ENCODE measurements at regions not wholly inside any gene's neighbourhood (a gene's known extent, or its start where the extent isn't known, plus 50 kb on each side); places are given as distances from the start of the nearest gene placed in this dataset.
"Not testable (repeated sequence)": the region's sequence is repeated elsewhere in the genome, so short reads cannot be mapped to it uniquely, and the experiment has no call there.

DNA sequence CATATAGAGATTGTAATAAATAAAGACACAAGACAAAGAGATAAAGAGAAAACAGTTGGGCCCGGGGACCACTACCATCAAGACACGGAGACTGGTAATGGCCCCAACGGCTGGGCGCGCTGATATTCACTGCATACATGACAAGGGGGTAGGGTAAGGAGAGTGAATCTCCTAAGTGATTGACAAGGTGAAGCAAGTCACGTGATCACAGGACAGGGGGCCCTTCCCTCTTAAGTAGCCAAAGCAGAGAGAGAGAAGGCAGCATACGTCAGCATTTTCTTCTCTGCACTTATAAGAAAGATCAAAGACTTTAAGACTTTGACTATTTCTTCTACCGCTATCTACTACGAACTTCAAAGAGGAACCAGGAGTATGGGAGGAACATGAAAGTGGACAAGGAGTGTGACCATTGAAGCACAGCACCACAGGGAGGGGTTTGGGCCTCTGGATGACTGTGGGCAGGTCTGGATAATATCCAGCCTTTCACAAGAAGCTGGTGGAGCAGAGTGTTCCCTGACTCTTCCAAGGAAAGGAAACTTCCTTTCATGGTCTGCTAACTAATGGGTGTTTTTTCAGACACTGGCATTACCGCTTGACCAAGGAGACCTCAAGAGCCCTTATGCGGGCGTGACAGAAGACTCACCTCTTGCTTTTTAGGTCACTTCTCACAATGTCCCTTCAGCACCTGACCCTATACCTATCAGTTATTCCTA is 75.6 kb downstream of the MRPL39 start:
- not testable (repeated sequence) for DNase-seq (ENCODE audit: low read depth in 2 of 2)

DNA sequence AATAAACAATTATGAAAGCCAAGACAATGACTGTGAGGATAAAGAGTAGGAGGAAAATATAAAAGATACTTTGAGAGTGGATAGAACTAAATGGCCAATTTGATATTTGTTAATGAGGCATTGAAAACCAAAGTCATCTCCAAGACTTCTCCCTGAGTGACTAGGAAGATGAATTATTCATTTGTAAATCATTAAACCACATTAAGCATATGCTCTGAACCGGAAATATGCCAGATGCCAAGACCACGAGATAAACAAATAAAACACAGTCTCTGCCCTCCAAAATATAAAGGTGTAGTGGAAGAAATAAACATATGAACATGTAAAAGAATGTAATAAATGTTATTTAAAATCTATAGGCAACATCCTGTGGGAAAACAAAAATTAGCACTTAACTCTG is 78.8 kb downstream of the MRPL39 start:
- DNase-seq (ENCODE audit: low read depth in 2 of 2) = no peak

DNA sequence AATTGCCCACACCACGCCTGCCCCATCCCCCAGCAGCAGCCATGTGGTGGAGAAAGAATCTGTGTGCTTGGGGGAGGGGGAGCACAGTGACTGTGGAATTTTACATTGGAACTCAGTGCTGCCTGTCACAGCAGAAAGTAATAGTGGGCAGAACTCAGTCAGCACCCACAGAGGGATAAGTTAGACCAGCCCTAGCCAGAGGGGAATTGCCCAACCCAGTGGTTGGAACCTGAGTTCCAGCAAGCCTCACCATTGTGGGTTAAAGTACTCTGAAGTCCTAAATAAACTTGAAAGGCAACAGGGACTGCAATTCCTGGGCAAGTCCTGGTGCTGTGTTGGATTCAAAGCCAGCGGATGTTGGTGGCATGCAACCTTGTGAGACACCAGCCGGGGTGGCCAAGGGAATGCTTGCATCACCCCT is 88.8 kb downstream of the MRPL39 start:
- DNase-seq (ENCODE audit: low read depth in 2 of 2) = no peak

DNA sequence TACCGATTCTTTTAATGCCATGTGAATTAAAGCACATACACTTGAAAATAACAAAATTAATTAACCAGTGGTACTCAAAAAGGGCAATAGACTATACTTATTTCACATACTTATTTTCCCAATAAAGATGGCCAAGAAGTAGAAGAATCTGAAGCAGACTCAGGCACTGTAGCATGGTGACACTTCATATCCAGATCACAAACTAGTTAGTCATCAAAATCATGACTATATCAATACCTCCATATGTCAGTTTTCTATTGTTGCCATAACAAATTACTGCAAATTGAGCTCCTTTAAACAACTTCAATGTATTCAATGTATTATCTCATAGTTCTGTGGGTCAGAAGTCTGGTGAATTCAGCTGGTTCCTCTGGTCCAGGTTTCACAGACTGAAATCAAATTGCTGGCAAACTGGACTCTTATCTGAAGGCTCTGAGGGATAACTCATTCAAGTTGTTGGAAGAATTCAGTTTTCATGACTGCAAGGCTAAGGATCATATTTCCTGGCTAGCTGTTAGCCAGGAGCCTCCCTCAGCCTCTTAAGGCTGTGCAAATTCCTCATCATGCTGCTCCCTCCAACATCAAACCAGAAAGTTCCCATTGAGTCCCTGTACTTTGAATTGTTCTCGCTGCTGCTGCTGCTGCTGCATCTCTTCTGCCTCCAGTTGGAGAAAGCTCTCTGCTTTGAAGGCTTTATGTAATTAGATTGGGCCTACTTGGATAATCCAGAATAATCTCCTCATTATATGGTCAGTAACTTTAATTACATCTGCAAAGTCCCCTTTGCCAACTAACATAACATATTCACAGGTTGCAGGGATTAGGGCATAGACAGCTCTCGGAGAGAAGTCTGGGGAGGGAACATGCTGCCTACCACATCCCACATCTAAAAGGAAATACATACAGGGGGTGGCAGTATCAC is 91.5 kb downstream of the MRPL39 start:
- no peak for DNase-seq (ENCODE audit: low read depth in 2 of 2)

DNA sequence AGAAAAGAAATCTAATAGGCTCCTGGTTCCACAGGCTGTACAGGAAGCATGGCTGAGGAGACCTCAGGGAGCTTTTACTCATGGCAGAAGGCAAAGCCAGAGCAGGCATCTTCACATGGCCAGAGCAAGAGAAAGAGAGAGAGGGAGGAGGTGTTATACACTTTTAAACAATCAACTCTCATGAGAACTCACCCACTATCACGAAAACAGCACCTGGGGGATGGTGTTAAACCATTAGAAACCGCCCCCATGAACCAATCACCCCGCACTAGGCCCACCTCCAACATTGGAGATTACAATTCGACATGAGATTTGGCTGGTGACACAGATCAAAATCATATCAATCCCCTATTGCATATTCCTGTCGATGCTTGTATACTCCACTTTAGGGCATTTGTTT is 93.5 kb downstream of the MRPL39 start:
- DNase-seq (ENCODE audit: low read depth in 2 of 2) = no peak

DNA sequence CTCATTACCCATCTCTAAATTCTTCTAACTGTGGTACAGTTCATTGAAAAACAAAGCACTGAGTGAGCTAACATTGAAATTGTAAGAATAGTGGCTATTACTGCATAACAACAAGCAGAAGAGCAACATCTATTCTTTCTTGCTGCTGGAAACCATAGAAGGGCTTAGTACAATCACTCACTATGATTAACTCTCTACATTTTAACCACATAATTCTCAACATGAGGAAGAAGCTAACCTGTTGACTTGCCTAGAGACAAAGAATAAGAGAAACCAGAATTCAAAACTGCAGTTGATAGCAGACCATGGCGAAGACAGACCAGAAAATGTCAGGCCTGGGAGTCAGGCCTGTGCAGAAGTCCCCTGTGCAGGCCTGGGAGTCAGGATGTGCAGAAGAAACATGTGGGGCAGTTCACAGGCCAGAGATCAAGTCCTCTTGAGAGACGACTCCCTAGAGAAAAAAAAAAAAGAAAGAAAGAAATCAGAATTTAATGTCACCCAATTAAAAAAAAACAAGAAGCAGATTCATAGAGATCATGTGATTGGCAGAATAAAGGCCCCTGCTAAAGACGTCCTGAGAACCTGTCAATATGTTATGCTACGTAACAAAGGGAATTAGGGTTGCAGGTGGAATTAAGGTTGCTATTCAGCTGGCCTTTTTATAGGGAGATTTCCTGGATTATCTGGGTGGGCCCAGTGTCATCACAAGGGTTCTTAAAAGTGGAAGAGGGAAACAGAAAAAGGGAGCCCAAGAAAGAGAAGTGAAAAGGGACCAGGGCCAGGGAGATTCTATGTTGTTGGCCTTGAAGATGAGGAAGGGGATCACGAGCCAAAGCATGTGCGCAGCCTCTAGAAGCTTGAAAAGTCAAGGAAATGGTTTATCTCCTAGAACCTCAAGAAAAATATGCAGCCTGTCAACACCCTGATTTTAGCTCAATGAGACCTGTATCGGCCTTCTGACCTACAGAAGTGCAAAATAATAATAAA is 94.9 kb downstream of the MRPL39 start:
- DNase-seq (ENCODE audit: low read depth in 2 of 2) = no peak

DNA sequence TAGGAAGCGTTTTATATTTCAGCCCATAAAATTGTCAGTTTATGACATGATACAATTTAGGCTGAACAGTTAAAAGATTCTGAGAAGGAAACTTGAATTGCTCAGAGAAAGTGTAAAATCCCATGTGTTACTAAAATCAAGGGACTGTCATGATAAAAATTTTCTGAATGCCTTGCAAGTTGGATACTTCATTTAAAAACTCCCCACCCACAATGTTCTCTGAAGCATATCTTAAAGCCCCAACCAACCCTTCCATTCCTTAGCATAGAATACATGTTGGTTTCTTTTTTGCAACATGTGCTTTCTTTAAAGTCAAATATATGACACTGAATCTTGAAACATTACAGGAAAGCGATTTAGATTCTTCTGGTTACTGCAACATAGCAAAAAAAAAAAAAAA is 97.4 kb downstream of the MRPL39 start:
- no peak for DNase-seq (ENCODE audit: low read depth in 2 of 2)

DNA sequence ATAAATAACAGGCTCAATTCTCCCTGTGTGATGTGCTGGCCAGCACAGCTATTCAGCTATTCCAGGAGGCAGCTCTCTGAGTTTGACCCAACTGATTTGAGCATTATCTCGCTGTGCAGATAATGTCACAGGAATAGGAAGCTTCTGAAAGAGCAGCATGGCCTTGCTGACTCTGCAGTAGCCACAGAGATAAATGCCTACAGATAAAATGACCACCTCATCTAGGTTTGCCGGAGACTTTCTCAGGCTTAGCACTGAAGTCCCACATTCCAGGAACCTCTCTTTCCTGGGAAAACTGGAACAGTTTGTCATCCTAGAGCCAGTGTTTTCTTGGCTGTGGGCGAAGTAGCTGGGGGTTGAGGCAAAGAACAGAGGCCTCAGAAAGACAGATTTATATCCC is 98.9 kb downstream of the MRPL39 start:
- no peak for DNase-seq (ENCODE audit: low read depth in 2 of 2)

DNA sequence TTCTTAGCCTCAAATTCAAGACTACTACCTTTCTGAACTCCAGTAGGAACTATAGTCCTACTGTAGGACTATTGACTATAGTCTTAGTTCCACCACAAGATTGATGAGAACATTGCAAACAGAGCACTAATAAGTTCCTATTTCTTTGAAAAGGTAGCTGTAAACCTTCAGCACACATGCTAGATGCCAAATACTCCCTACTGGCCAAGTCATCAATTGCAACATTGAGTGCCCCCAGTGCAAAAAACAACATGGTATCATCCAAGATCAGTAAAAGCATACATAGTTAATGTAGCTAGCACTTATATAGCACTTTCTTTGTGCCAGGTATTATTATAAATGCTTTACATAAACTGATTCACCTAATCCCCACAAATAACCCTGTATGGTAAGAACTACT is 99.8 kb downstream of the MRPL39 start:
- no peak for DNase-seq (ENCODE audit: low read depth in 2 of 2)

DNA sequence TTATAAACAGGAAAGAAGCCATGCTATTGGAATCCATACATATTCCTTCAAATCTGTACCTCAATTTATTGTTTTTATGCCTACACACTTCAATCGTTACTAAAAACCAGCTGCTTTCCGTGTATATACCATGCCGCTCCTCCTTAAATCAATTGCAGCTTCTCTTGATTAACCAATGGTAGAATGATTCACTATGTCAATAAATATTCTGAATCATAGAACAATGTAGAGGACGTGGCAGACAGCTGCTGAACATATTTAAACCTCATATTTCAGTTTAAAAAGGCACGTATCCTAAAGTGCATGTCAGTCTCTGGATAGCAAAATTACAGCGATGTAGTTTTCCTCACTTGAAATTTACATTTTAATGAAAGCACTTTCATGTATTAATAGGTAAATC is 100.4 kb downstream of the MRPL39 start:
- no peak for DNase-seq (ENCODE audit: low read depth in 2 of 2)

DNA sequence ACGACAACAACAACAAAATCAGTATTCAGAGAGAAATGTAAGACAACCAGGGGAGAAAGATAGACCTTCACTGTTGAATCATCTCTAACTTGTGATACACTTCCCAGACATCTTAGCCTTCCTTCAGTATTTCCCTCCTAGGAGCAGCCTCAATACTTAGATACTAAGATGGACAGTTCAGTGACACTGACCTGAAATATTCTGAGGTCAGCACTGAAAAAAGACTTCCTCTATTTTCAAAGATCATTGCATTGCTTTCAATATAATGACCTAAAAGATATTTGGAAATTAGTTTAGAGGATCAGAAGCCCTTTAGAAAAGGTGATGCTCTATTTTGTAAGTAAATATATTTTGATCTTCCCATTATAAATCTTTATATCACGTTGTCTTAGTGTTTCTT is 101.0 kb downstream of the MRPL39 start:
- no peak for DNase-seq (ENCODE audit: low read depth in 2 of 2)

DNA sequence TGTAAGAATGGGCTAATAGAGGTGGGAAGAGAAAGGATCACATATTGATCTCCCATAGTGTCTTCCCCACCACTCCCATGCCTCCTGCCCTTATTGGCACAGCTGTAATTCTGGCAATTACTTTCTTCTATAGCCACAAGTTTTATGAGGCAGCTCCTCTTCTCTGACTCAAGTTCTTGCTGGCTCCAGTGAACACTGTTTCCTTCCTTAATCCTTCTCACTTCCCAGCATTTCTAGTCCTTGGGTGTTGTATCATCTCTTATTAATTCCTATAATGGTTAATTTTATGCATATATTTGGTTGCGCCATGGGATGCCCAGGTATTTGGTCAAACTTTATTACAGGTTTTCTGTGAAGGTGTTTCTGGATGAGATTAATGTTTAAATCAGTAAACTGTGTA is 103.3 kb downstream of the MRPL39 start:
- DNase-seq (ENCODE audit: low read depth in 2 of 2) = no peak

DNA sequence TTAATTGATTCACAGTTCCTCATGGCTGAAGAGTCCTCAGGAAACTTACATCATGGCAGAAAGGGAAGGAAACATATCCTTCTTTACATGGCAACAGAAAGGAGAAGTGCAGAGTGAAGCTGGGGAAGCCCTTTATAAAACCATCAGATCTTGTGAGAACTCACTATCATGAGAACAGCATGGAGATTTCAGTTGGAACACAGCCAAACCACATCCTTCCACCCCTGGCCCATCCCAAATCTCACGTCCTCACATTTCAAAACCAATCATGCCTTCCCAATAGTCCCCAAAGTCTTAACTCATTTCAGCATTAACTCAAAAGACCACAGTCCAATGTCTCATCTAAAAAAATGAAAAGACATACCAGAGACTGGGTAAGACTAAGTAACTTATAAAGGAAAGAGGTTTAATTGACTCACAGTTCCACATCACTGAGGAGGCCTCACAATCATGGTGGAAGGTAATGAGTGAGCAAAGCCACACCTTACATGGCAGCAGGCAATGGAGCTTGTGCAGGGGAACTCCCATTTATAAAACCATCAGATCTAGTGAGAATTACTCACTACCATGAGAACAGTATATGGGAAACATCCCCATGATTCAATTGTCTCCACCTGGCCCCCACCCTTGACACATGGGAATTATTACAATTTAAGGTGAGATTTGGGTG is 105.2 kb downstream of the MRPL39 start:
- peak in 1 of 2 donors; percentile 31 for DNase-seq (ENCODE audit: low read depth in 2 of 2)

DNA sequence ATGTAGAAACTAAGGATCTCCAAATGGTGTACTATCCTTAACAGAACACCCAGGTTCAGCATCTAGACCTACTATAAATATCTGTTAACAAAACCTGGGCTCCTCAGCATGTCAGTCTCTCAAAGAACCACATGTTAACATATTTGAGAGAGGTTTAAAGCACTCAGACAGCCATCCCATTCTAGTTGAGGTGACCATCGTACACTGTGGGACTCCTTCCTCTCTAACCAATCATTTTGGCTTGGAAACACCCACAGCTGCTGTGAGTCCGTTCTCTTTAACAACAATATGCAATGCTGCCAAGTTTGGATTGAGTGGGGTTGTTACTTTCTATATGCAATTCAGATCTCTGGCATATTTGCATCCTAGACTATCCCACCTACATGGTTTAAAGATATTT is 105.8 kb downstream of the MRPL39 start:
- DNase-seq (ENCODE audit: low read depth in 2 of 2) = no peak

DNA sequence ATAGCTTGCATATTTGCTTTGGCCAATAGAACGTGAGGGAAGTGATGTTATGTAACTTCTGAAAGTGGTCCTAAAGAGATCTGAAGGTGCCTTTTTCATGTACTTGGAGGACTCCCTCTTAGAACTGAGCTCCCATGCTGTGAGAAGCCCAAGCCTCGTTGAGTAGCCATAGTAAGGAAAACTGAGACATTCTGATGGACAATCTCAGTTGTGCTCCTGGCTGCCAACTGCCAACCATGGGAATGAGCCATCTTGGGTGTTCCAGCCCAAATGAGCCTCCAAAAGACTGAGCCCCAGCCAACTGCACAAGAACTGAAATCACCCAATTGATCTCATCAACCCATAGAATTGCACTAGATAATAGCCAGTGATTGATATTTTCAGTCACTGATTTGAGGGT is 106.7 kb downstream of the MRPL39 start:
- no peak for DNase-seq (ENCODE audit: low read depth in 2 of 2)

DNA sequence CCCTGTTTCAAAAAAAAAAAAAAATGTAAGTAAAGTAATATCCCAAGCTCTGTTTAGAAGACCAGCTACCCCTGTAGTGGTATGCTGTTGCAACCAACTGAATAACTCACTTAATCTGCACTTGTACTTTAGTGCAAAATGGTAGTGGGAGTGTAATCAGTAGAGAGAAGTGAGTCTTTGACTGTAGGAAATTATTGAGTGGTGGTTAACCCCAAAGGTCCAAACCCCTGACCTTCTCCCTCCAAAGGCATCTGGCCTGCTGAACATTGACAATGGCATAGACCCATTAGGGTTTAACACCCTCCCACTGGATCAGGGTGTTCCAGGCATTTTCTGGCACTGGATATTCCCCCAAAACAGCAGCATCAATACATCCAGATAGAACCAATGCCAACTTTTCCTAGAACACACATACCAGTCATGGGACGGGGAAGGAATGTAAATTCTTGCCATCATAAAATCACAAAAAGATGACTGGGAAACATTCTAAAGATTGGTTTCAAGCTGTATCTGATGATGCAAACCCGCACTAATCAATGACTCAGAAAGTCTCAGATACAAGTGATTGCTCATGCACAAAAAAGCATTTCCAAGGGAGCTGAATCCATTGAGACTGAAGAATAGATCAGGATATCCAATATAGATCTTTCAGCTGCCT is 110.3 kb downstream of the MRPL39 start:
- DNase-seq (ENCODE audit: low read depth in 2 of 2) = no peak

DNA sequence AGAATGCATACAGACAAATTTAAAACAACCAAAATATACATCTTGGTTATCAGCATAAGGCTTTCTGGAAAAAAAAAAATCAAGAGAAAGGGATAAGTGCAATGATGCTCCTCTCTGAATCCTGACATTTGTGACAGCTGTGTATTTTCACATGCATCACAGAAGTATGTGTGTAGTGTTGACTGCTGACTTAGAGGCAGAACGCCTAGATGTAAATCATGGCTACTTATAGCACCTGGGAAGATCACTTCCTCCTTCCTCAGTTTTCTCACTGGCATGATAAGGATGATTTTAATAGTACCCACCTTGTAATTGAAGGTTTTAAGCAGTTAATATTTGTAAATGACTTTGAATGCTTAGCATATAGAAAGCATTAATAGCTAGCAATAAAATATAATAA is 112.5 kb downstream of the MRPL39 start:
- no peak for DNase-seq (ENCODE audit: low read depth in 2 of 2)

DNA sequence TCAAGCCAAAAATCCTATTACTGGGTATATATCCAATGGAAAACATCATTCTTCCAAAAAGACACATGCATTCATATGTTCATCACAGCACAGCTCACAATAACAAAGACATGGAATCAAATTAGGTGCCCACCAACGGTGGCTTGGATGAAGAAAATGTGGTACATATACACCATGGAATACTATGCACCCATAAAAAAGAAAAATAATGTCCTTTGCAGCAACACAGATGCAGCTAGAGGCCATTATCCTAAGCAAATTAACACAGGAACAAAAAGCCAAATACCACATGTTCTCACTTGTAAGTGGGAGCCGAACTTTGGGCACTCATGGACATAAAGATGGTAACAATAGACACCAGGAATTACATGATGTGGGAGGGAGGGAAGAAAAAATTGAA is 113.6 kb downstream of the MRPL39 start:
- DNase-seq (ENCODE audit: low read depth in 2 of 2) = no peak

DNA sequence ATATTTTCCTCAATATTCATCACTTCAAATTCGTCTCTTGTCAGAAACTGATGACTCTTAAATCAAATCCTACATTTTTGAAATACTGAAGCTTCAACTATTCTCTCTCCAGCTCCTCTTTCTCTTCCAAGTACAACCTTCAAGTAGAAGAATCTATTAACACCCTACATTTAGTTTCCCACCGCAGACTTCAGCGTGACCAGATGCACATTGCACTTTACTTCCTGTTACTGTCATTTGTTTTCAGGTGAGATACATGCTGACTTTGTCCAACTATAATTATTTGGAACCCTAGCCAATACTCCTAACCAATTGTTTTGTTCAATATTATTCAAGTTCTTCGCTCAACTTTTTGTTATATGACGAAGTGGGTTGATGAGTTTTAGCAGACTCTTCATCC is 116.0 kb downstream of the MRPL39 start:
- no peak for DNase-seq (ENCODE audit: low read depth in 2 of 2)

DNA sequence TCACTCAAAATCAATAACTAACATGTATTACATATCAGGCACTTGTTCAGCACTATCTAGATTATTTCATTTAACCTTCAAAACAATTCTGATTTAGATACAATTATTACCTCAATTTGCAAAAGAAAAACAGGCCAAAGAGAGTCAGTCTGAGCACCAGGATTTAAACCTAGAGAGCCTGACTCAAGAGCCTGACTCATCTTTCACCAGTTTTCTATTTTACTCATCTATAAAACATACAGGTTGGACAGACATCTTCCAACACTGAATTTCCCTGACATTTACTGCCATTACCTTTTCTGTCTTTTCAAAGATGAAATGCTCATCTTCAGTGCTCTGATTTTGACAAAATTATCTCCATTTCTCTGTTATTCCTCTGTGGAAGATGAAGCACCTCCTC is 116.5 kb downstream of the MRPL39 start:
- no peak for DNase-seq (ENCODE audit: low read depth in 2 of 2)

DNA sequence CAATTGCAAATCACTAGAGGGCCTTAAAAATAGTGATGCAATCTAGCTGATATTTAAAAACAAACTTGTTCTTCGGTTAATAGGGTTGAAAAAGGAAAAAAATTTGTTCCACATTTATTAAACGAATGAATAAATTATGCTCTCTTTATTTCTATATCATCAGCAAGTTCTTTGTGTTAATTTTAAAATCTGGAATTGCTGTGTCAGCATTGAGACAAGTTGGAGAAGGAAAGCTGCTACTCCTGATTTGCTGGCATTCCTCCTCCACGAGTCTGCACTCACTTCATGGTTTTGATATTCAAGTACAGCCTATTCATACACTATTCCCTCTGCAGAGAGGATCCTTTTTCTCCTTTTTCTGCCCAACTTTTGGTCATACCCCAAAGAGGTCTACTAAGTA is 117.6 kb downstream of the MRPL39 start:
- DNase-seq (ENCODE audit: low read depth in 2 of 2) = no peak
